GM12891 (cell line): ENCODE measurements at regions not wholly inside any gene's neighbourhood (a gene's known extent, or its start where the extent isn't known, plus 50 kb on each side); places are given as distances from the start of the nearest gene placed in this dataset.

Experiments used
- PAX5 ChIP-seq: IDR thresholded peaks from 2 replicates; pipeline ENCODE4 v1.6.1; 2011; ENCODE audit warnings: low read length, moderate library complexity, mild to moderate bottlenecking; ENCODE audit not compliant: insufficient read depth, severe bottlenecking
- POLR2A ChIP-seq: IDR thresholded peaks from 2 replicates; pipeline ENCODE4 v1.6.1; 2011; ENCODE audit warnings: low read depth, low read length, control low read depth
- POLR2AphosphoS5 ChIP-seq: IDR thresholded peaks from 2 replicates; pipeline ENCODE4 v1.6.1; 2011; ENCODE audit warnings: low read depth, low read length, control low read depth
- POU2F2 ChIP-seq: IDR thresholded peaks from 2 replicates; pipeline ENCODE4 v1.6.1; 2011; ENCODE audit warnings: low read depth, mild to moderate bottlenecking, control low read depth, low read length, moderate library complexity
- SPI1 ChIP-seq: IDR thresholded peaks from 2 replicates; pipeline ENCODE4 v1.6.1; 2011; ENCODE audit warnings: low read depth, low read length, control low read depth
- TAF1 ChIP-seq: IDR thresholded peaks from 2 replicates; pipeline ENCODE4 v1.6.1; 2011; ENCODE audit warnings: low read depth, low read length, control low read depth

- TF ChIP-seq POLR2AphosphoS5: no peak
- no peak for TF ChIP-seq POLR2A
- TF ChIP-seq TAF1: no peak
- no peak for TF ChIP-seq PAX5
- no peak for TF ChIP-seq POU2F2
- TF ChIP-seq SPI1: no peak
These were observed 50.4 kb upstream of the MTNR1B start for GRCh38 chr11:92919048-92919447.
